Keratinocyte (primary cell): ENCODE measurements at regions not wholly inside any gene's neighbourhood (a gene's known extent, or its start where the extent isn't known, plus 50 kb on each side); places are given as distances from the start of the nearest gene placed in this dataset.

ENCODE experiments used
- DNase-seq: peaks from one replicate; pipeline ENCODE4 v3.0.0-alpha.2; 2011; ENCODE audit warnings: low read depth, missing footprints, low spot score
- FAIRE-seq: peaks from 2 replicates; lab custom pipeline; 2011; peaks lifted over from hg19 to GRCh38; lab: Jason Lieb, UNC
- H2AFZ ChIP-seq: 2 replicates; pipeline ENCODE4 v1.6.0; 2012; ENCODE audit warnings: low read length, control low read depth, inconsistent platforms; ENCODE audit not compliant: control insufficient read depth
- H3K27ac ChIP-seq: 2 replicates; pipeline ENCODE4 v1.5.1; 2011; ENCODE audit warnings: low read length; ENCODE audit not compliant: control insufficient read depth, insufficient read depth
- H3K27me3 ChIP-seq: 3 replicates; pipeline ENCODE4 v1.6.0; 2011; ENCODE audit warnings: low read length; ENCODE audit not compliant: control insufficient read depth, insufficient read depth; ENCODE audit errors: extremely low read depth
- H3K36me3 ChIP-seq, 2 experiments: 2 replicates in 1 of 2; 3 replicates in 1 of 2; pipeline ENCODE4 v1.5.1; 2011; ENCODE audit warnings: low read length in 2 of 2, mild to moderate bottlenecking in 1 of 2; ENCODE audit not compliant: control insufficient read depth in 2 of 2, insufficient read depth in 2 of 2; ENCODE audit errors: extremely low read depth in 1 of 2
- H3K4me1 ChIP-seq: 3 replicates; pipeline ENCODE4 v1.5.1; 2011; ENCODE audit warnings: low read length; ENCODE audit not compliant: control insufficient read depth, insufficient read depth; ENCODE audit errors: extremely low read depth
- H3K4me2 ChIP-seq: 3 replicates; pipeline ENCODE4 v1.6.0; 2011; ENCODE audit warnings: low read depth, low read length; ENCODE audit not compliant: control insufficient read depth, insufficient read depth; ENCODE audit errors: extremely low read depth
- H3K4me3 ChIP-seq, 3 experiments: fragments of 200-600 bp in 1 of 3; sonication (generic) in 1 of 3; 2 replicates in 2 of 3; 3 replicates in 1 of 3; pipeline ENCODE4 v1.5.1; 2011 to 2016; ENCODE audit warnings: low read length in 3 of 3, mild to moderate bottlenecking in 3 of 3, control low read depth in 2 of 3, inconsistent platforms in 1 of 3, low read depth in 1 of 3, mixed read lengths in 1 of 3, mixed run types in 1 of 3, moderate library complexity in 1 of 3; ENCODE audit not compliant: control insufficient read depth in 2 of 3, insufficient read depth in 2 of 3; ENCODE audit errors: extremely low read depth in 1 of 3
- H3K79me2 ChIP-seq: 2 replicates; pipeline ENCODE4 v1.6.0; 2012; ENCODE audit warnings: low read length; ENCODE audit not compliant: control insufficient read depth, insufficient read depth
- H3K9ac ChIP-seq: 3 replicates; pipeline ENCODE4 v1.6.0; 2011; ENCODE audit warnings: low read length; ENCODE audit not compliant: control insufficient read depth, insufficient read depth; ENCODE audit errors: extremely low read depth
- H3K9me1 ChIP-seq: 3 replicates; pipeline ENCODE4 v1.6.0; 2011; ENCODE audit warnings: low read length; ENCODE audit not compliant: control insufficient read depth, insufficient read depth; ENCODE audit errors: extremely low read depth
- H3K9me3 ChIP-seq: 2 replicates; pipeline ENCODE4 v1.5.1; 2012; ENCODE audit warnings: low read depth, low read length; ENCODE audit not compliant: control insufficient read depth
- H4K20me1 ChIP-seq: 3 replicates; pipeline ENCODE4 v1.6.0; 2011; ENCODE audit warnings: low read length; ENCODE audit not compliant: control insufficient read depth, insufficient read depth; ENCODE audit errors: extremely low read depth
- EZH2 ChIP-seq: IDR thresholded peaks from one replicate; pipeline ENCODE4 v1.6.1; 2012; ENCODE audit warnings: inconsistent platforms, mild to moderate bottlenecking, low read length, moderate library complexity
- dilution Hi-C: fragments of 300-500 bp; cut with MboI; formaldehyde crosslinking; loops from one replicate; pipeline ENCODE4 v1.7.0; 2020; ENCODE audit warnings: low sequenced_read_pairs; ENCODE audit not compliant: extremely low pct_ligation_motif_present
- TF ChIP-seq, protein P1 (sequence below), 3 experiments: IDR thresholded peaks in 1 of 3; conservative IDR thresholded peaks in 1 of 3; optimal IDR thresholded peaks in 1 of 3; 2 replicates in 2 of 3; 3 replicates in 1 of 3; pipeline versions ENCODE3 to v1.5.1; 2011; ENCODE audit warnings: low read length in 3 of 3, mild to moderate bottlenecking in 3 of 3, moderate library complexity in 2 of 3, control low read depth in 1 of 3, inconsistent platforms in 1 of 3; ENCODE audit not compliant: insufficient read depth in 2 of 3; ENCODE audit errors: extremely low read depth in 1 of 3

DNA sequence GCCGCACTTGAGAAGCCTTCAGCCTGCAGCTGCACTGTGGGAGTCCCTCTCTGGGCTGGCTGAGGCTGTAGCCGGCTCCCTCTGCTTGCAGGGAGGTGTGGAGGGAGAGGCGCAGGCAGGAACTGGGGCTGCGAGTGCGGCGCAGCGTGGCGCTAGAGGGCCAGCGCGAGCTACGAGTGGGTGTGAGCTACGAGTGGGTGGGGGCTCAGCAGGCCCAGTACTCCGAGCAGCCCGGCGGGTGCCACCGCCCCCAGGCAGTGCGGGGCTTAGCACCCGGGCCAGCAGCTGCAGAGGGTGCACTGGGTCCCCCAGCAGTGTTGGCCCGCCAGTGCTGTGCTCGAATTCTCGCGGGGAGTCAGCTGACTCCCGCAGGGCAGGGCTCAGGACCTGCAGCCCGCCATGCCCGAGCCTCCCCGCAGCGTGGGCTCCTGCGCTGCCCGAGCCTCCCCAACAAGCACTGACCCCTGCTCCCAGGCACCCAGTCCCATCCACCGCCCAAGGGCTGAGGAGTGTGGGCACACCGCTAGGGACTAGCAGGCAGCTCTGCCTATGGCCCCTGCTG lies 1620.1 kb downstream of the BRINP3 start:
- Histone ChIP-seq H4K20me1 (no peaks in the 10 kb centered on the region), H3K4me1 (no peaks in the 10 kb centered on the region), H3K79me2 (no peaks in the 10 kb centered on the region), H3K9me3 (no peaks in the 10 kb centered on the region), H3K27ac (no peak overlapping the region), H3K36me3 (no peaks in the 10 kb centered on the region), H3K9ac (no peak overlapping the region), H3K4me2 (no peak overlapping the region), H3K27me3 (no peaks in the 10 kb centered on the region), H3K9me1 (no peaks in the 10 kb centered on the region), H2AFZ (no peak overlapping the region), H3K4me3 (no peak overlapping the region)
- dilution Hi-C loops: no loop called here
- DNase-seq (no peak), FAIRE-seq (no peak)
- TF ChIP-seq EZH2: no peak
- TF ChIP-seq, protein P1, sequence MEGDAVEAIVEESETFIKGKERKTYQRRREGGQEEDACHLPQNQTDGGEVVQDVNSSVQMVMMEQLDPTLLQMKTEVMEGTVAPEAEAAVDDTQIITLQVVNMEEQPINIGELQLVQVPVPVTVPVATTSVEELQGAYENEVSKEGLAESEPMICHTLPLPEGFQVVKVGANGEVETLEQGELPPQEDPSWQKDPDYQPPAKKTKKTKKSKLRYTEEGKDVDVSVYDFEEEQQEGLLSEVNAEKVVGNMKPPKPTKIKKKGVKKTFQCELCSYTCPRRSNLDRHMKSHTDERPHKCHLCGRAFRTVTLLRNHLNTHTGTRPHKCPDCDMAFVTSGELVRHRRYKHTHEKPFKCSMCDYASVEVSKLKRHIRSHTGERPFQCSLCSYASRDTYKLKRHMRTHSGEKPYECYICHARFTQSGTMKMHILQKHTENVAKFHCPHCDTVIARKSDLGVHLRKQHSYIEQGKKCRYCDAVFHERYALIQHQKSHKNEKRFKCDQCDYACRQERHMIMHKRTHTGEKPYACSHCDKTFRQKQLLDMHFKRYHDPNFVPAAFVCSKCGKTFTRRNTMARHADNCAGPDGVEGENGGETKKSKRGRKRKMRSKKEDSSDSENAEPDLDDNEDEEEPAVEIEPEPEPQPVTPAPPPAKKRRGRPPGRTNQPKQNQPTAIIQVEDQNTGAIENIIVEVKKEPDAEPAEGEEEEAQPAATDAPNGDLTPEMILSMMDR (optimal IDR thresholded peaks at IDR 0.05 in 1 of 3, IDR thresholded peaks at IDR 0.05 in 1 of 3, conservative IDR thresholded peaks at IDR 0.05 in 1 of 3; ENCODE audit: extremely low read depth in 1 of 3, insufficient read depth in 2 of 3, low read length in 3 of 3): no peak

DNA sequence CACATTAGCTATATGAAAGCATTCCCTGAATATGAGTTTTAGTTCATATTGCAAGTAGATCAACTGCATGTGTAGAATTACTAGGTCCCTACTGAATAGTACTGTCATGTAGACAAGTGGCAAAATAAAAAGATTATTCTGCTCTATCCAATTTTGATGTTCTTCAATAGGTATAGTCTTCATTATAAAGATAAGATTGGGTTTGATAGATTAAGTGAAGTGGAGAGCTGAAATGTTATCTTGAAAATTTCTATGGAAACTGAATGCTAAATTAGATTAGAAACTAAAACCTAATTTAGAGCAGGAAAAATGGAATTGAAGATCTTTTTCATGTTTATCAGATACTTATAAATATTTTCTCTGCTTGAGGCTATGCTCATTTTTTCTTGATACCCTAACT lies 1610.0 kb downstream of the BRINP3 start:
- no peak for FAIRE-seq
- TF ChIP-seq EZH2: no peak
- TF ChIP-seq, protein P1 (optimal IDR thresholded peaks at IDR 0.05 in 1 of 3, IDR thresholded peaks at IDR 0.05 in 1 of 3, conservative IDR thresholded peaks at IDR 0.05 in 1 of 3; ENCODE audit: extremely low read depth in 1 of 3, insufficient read depth in 2 of 3, low read length in 3 of 3): no peak
- dilution Hi-C loops: no loop called here
- no peaks in the 10 kb centered on the region for H3K4me1 ChIP-seq
- H3K79me2 ChIP-seq: no peaks in the 10 kb centered on the region
- no peaks in the 10 kb centered on the region for H3K27me3 ChIP-seq
- H3K4me2 ChIP-seq: no peak overlapping the region
- H4K20me1 ChIP-seq: no peaks in the 10 kb centered on the region
- no peak overlapping the region for H3K27ac ChIP-seq
- H3K36me3 ChIP-seq: no peaks in the 10 kb centered on the region
- H2AFZ ChIP-seq: no peak overlapping the region
- H3K9ac ChIP-seq: no peak overlapping the region
- no peak overlapping the region for H3K4me3 ChIP-seq
- no peaks in the 10 kb centered on the region for H3K9me3 ChIP-seq
- H3K9me1 ChIP-seq: no peaks in the 10 kb centered on the region
- no peak for DNase-seq
